K562 (cell line): ENCODE measurements at regions not wholly inside any gene's neighbourhood (a gene's known extent, or its start where the extent isn't known, plus 50 kb on each side); places are given as distances from the start of the nearest gene placed in this dataset.

Source experiments
- ATAC-seq: fragments of 200-7000 bp; cut with Tn5 transposase; 3 replicates; pipeline ENCODE4 v1.9.1; 2020; ENCODE audit warnings: moderate library complexity
- BruUV-seq: library from RNA; stranded (reverse); fragments of 400-500 nt; replicated peaks from 2 replicates; lab custom pipeline; 2021; lab: Mats Ljungman, UMichigan
- CTCF ChIA-PET: fragments of 300-600 bp; formaldehyde crosslinking; extraction: SDS; loops from one replicate; lab custom pipeline; 2021; ENCODE audit warnings: low intra/inter-chr PET ratio; lab: Yijun Ruan, JAX
- POLR2A ChIA-PET: fragments of 300-600, 350-650 bp; sonication (Branson Sonifier 250); formaldehyde crosslinking; extraction: SDS; loops from one replicate; lab custom pipeline; 2021; ENCODE audit warnings: antibody characterized with exemption, inconsistent platforms; lab: Yijun Ruan, JAX
- DNase-seq, 4 experiments: peaks; one replicate each; pipeline versions ENCODE4 v3.0.0 to v3.0.0-alpha.2; 2011 to 2018; ENCODE audit warnings: low spot score in 3 of 4, mixed read lengths in 3 of 4; ENCODE audit errors: extremely low read depth in 1 of 4
- FAIRE-seq: peaks from 2 replicates; lab custom pipeline; 2011; peaks lifted over from hg19 to GRCh38; lab: Jason Lieb, UNC
- H2AFZ ChIP-seq: 2 replicates; pipeline ENCODE4 v1.6.0; 2011; ENCODE audit warnings: low read depth, low read length, control low read depth, inconsistent platforms
- H3K27ac ChIP-seq: fragments of 200-600 bp; 3 replicates; pipeline ENCODE4 v1.8.0; 2011; ENCODE audit warnings: low read depth, mild to moderate bottlenecking, control low read depth, inconsistent platforms, low read length, moderate library complexity, mixed read lengths; ENCODE audit errors: extremely low read depth
- H3K27me3 ChIP-seq, 2 experiments: fragments of 300-600 bp in 1 of 2; 2 replicates in 1 of 2; 3 replicates in 1 of 2; pipeline versions ENCODE4 v1.6.0 to v1.8.0; 2011; ENCODE audit warnings: inconsistent platforms in 2 of 2, low read length in 2 of 2, mild to moderate bottlenecking in 1 of 2, mixed read lengths in 1 of 2, moderate library complexity in 1 of 2; ENCODE audit not compliant: control insufficient read depth in 2 of 2, insufficient read depth in 2 of 2
- H3K36me3 ChIP-seq: fragments of 300-600 bp; 3 replicates; pipeline ENCODE4 v1.8.0; 2011; ENCODE audit warnings: mild to moderate bottlenecking, low read length, inconsistent platforms; ENCODE audit not compliant: control insufficient read depth, insufficient read depth
- H3K4me1 ChIP-seq, 2 experiments: fragments of 200-600 bp in 1 of 2; replicated peaks in 1 of 2; 2 replicates in 1 of 2; 3 replicates in 1 of 2; pipeline versions ENCODE4 v1.5.1 to v1.8.0; 2011; ENCODE audit warnings: inconsistent platforms in 2 of 2, low read length in 2 of 2, mild to moderate bottlenecking in 1 of 2, mixed read lengths in 1 of 2, moderate library complexity in 1 of 2; ENCODE audit not compliant: control insufficient read depth in 2 of 2, insufficient read depth in 2 of 2
- H3K4me2 ChIP-seq: 2 replicates; pipeline ENCODE4 v1.6.1; 2011; ENCODE audit warnings: low read length, control low read depth, inconsistent platforms, mixed read lengths; ENCODE audit not compliant: insufficient read depth
- H3K4me3 ChIP-seq: fragments of 200-600 bp; sonication (generic), shearing (Covaris generic); 2 replicates; pipeline ENCODE4 v1.5.1; 2016; ENCODE audit warnings: control low read depth, inconsistent platforms
- H3K79me2 ChIP-seq: fragments of 200-600 bp; 3 replicates; pipeline ENCODE4 v1.8.0; 2011; ENCODE audit warnings: low read length, inconsistent platforms; ENCODE audit not compliant: control insufficient read depth, insufficient read depth
- H3K9ac ChIP-seq, 2 experiments: 2 replicates each; pipeline versions ENCODE4 v1.6.0 to v1.6.1; 2011; ENCODE audit warnings: low read depth in 2 of 2, low read length in 2 of 2, control low read depth in 1 of 2, inconsistent platforms in 1 of 2, mild to moderate bottlenecking in 1 of 2, mixed read lengths in 1 of 2; ENCODE audit not compliant: insufficient read depth in 1 of 2
- H3K9me1 ChIP-seq: one replicate; pipeline ENCODE4 v1.6.0; 2011; ENCODE audit warnings: inconsistent platforms, mild to moderate bottlenecking, low read length, moderate library complexity; ENCODE audit not compliant: control insufficient read depth, insufficient read depth
- H3K9me3 ChIP-seq: replicated peaks from 2 replicates; pipeline ENCODE4 v1.5.1; 2011; ENCODE audit warnings: low read depth, low read length, inconsistent platforms; ENCODE audit not compliant: control insufficient read depth, insufficient read depth
- H4K20me1 ChIP-seq: replicated peaks from 2 replicates; pipeline ENCODE4 v1.6.1; 2011; ENCODE audit warnings: low read length, inconsistent platforms, mixed read lengths; ENCODE audit not compliant: control insufficient read depth, insufficient read depth
- ARHGAP35 ChIP-seq: fragments of 450-650 bp; IDR thresholded peaks from 2 replicates; pipeline ENCODE4 v1.6.1; 2018; ENCODE audit not compliant: partially characterized antibody
- BRD4 ChIP-seq: fragments of 200-600 bp; sonication (generic); IDR thresholded peaks from 2 replicates; pipeline ENCODE4 v1.6.1; 2017; ENCODE audit warnings: inconsistent platforms
- CHD1 ChIP-seq: fragments of 200-600 bp; sonication (generic); IDR thresholded peaks from one replicate; pipeline ENCODE4 v1.6.1; 2012; ENCODE audit warnings: mild to moderate bottlenecking, moderate library complexity, low read length, inconsistent platforms
- DDX20 ChIP-seq: fragments of 450-650 bp; IDR thresholded peaks from 2 replicates; pipeline ENCODE4 v1.6.1; 2016; ENCODE audit warnings: missing genetic modification characterization, low read depth, mild to moderate bottlenecking, missing compliant biosample characterization, moderate library complexity
- ELF1 ChIP-seq: fragments of 200-800 bp; sonication (Bioruptor generic); IDR thresholded peaks from 2 replicates; pipeline ENCODE4 v1.6.1; 2016; ENCODE audit warnings: missing genetic modification characterization, missing compliant biosample characterization
- RAD51 ChIP-seq: fragments of 450-650 bp; IDR thresholded peaks from 2 replicates; pipeline ENCODE4 v1.7.1; 2016; ENCODE audit warnings: low read depth, mild to moderate bottlenecking, borderline replicate concordance
- ZC3H4 ChIP-seq: sonication (generic); formaldehyde crosslinking; IDR thresholded peaks from 2 replicates; pipeline ENCODE4 v1.9.0; 2021; ENCODE audit warnings: missing genetic modification reagents, borderline replicate concordance
- in situ Hi-C: fragments of 300-500 bp; cut with MboI; formaldehyde crosslinking; loops from 4 replicates; pipeline ENCODE4 v1.15.0; 2018; ENCODE audit warnings: inconsistent platforms, mixed read lengths
- intact Hi-C: fragments of 100-400 bp; cut with micrococcal nuclease; formaldehyde crosslinking; loops from 2 replicates; pipeline ENCODE4 v1.14.2; 2022
- TF ChIP-seq, protein P1 (sequence below): fragments of 250-450 bp; sonication (Bioruptor Pico); IDR thresholded peaks from 2 replicates; pipeline ENCODE4 v1.8.0; 2021; ENCODE audit warnings: borderline replicate concordance, mild to moderate bottlenecking, moderate library complexity; ENCODE audit not compliant: poor library complexity, severe bottlenecking
- TF ChIP-seq, protein P2 (sequence below), 3 experiments: IDR thresholded peaks in 2 of 3; conservative IDR thresholded peaks in 1 of 3; 2 replicates each; pipeline ENCODE4 v1.5.1; 2011 to 2012; ENCODE audit warnings: low read length in 3 of 3, mild to moderate bottlenecking in 3 of 3, control low read depth in 2 of 3, improper control_type of control experiment in 1 of 3, inconsistent platforms in 1 of 3, low read depth in 1 of 3, mixed read lengths in 1 of 3, moderate library complexity in 1 of 3; ENCODE audit not compliant: insufficient read depth in 2 of 3
- TF ChIP-seq, protein P3 (sequence below): fragments of 250-450 bp; sonication (Bioruptor Pico); IDR thresholded peaks from 2 replicates; pipeline ENCODE4 v1.9.0; 2021; ENCODE audit warnings: mild to moderate bottlenecking

DNA sequence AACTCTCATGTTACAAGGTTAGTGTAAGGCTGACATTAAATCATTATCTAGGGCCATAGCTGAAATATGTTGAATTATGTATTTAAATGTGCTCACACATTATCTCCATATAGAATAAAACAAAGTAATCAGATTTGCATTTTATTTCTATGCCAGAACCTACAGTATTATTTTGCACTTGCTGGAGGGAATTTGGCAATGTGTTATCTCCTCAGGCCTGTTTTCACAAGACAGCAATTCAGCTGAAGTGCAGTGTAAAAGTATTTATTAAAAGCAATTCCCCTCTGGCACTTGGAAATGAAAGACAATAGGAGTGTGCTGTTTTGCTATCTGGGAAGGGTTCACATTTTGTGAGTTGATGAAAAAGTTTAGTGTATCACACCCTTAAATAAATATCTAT lies 276.3 kb downstream of the DNAJB9 start:
- in situ Hi-C loops = no loop called here
- H3K36me3 ChIP-seq = no peaks in the 10 kb centered on the region
- H3K4me3 ChIP-seq = no peak overlapping the region
- H3K4me2 ChIP-seq = no peak overlapping the region
- no peaks in the 10 kb centered on the region for H3K27me3 ChIP-seq
- ChIA-PET POLR2A (no interaction called here), CTCF (no interaction called here)
- no peaks in the 10 kb centered on the region for H3K79me2 ChIP-seq
- intact Hi-C loops = no loop called here
- no peaks in the 10 kb centered on the region for H3K9me1 ChIP-seq
- no peak overlapping the region for H3K9ac ChIP-seq
- no peaks in the 10 kb centered on the region for H4K20me1 ChIP-seq
- DNase-seq (no peak), FAIRE-seq (no peak), ATAC-seq (no peak)
- no peak overlapping the region for H3K27ac ChIP-seq
- TF ChIP-seq, protein P1, sequence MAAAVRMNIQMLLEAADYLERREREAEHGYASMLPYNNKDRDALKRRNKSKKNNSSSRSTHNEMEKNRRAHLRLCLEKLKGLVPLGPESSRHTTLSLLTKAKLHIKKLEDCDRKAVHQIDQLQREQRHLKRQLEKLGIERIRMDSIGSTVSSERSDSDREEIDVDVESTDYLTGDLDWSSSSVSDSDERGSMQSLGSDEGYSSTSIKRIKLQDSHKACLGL (CRISPR knock-in tag) = no peak
- TF ChIP-seq, protein P2, sequence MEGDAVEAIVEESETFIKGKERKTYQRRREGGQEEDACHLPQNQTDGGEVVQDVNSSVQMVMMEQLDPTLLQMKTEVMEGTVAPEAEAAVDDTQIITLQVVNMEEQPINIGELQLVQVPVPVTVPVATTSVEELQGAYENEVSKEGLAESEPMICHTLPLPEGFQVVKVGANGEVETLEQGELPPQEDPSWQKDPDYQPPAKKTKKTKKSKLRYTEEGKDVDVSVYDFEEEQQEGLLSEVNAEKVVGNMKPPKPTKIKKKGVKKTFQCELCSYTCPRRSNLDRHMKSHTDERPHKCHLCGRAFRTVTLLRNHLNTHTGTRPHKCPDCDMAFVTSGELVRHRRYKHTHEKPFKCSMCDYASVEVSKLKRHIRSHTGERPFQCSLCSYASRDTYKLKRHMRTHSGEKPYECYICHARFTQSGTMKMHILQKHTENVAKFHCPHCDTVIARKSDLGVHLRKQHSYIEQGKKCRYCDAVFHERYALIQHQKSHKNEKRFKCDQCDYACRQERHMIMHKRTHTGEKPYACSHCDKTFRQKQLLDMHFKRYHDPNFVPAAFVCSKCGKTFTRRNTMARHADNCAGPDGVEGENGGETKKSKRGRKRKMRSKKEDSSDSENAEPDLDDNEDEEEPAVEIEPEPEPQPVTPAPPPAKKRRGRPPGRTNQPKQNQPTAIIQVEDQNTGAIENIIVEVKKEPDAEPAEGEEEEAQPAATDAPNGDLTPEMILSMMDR (IDR thresholded peaks at IDR 0.05 in 2 of 3, conservative IDR thresholded peaks at IDR 0.05 in 1 of 3; ENCODE audit: insufficient read depth in 2 of 3, low read depth in 1 of 3, low read length in 3 of 3) = no peak
- TF ChIP-seq CHD1 (no peak), ARHGAP35 (no peak), DDX20 (tag) (no peak), ZC3H4 (CRISPR knock-in tag) (no peak), RAD51 (no peak), BRD4 (no peak), ELF1 (tag) (no peak)
- TF ChIP-seq, protein P3, sequence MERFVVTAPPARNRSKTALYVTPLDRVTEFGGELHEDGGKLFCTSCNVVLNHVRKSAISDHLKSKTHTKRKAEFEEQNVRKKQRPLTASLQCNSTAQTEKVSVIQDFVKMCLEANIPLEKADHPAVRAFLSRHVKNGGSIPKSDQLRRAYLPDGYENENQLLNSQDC (CRISPR knock-in tag) = no peak
- H3K9me3 ChIP-seq = no peaks in the 10 kb centered on the region
- no peaks in the 10 kb centered on the region for H3K4me1 ChIP-seq
- no TSS peak for BruUV-seq
- no peak overlapping the region for H2AFZ ChIP-seq
